ENCODE measurements at regions not wholly inside any gene's neighbourhood (a gene's known extent, or its start where the extent isn't known, plus 50 kb on each side); places are given as distances from the start of the nearest gene placed in this dataset.
"Not testable (repeated sequence)": the region's sequence is repeated elsewhere in the genome, so short reads cannot be mapped to it uniquely, and the experiment has no call there.

- no peak overlapping the region for H3K4me3 ChIP-seq
- H3K27me3 ChIP-seq (ENCODE audit: low read depth) = no peaks in the 10 kb centered on the region
- no peaks in the 10 kb centered on the region for H3K36me3 ChIP-seq (replicated peaks)
- H3K9me3 ChIP-seq = no peaks in the 10 kb centered on the region
- peaks cover 9% of the 10 kb centered on the region for H3K4me1 ChIP-seq
- in situ Hi-C loops (cut with MboI; ENCODE audit: low sequenced_read_pairs) = no loop called here
- no peak for DNase-seq (ENCODE audit: low spot score in 2 of 2)
These were observed 140.8 kb upstream of the ZNF608 start for GRCh38 chr5:124887223-124887622.

- in situ Hi-C loops (cut with MboI; ENCODE audit: low sequenced_read_pairs) = no loop called here
- Histone ChIP-seq H3K27me3 (ENCODE audit: low read depth) (no peaks in the 10 kb centered on the region), H3K4me3 (no peak overlapping the region), H3K36me3 (replicated peaks) (no peaks in the 10 kb centered on the region), H3K9me3 (no peaks in the 10 kb centered on the region), H3K4me1 (peaks cover 9% of the 10 kb centered on the region)
- peak in 1 of 2 experiments; percentile 48 for DNase-seq (ENCODE audit: low spot score in 2 of 2)
These were observed 141.6 kb upstream of the ZNF608 start for GRCh38 chr5:124888050-124888506.

- Histone ChIP-seq H3K4me1 (peaks cover 9% of the 10 kb centered on the region), H3K36me3 (replicated peaks) (no peaks in the 10 kb centered on the region), H3K4me3 (no peak overlapping the region), H3K9me3 (no peaks in the 10 kb centered on the region), H3K27me3 (ENCODE audit: low read depth) (no peaks in the 10 kb centered on the region)
- DNase-seq (ENCODE audit: low spot score in 2 of 2) = no peak
- in situ Hi-C loops (cut with MboI; ENCODE audit: low sequenced_read_pairs) = no loop called here
These were observed 142.4 kb upstream of the ZNF608 start for GRCh38 chr5:124888622-124889485.

GRCh38 chr5:124889486-124889825 lies 143.0 kb upstream of the ZNF608 start:
- Histone ChIP-seq H3K4me1 (peaks cover 9% of the 10 kb centered on the region), H3K9me3 (no peaks in the 10 kb centered on the region), H3K4me3 (no peak overlapping the region), H3K36me3 (replicated peaks) (no peaks in the 10 kb centered on the region), H3K27me3 (ENCODE audit: low read depth) (no peaks in the 10 kb centered on the region)
- DNase-seq (ENCODE audit: low spot score in 2 of 2) = no peak
- in situ Hi-C loops (cut with MboI; ENCODE audit: low sequenced_read_pairs) = no loop called here

GRCh38 chr5:124889850-124890249 lies 143.4 kb upstream of the ZNF608 start:
- no peak overlapping the region for H3K4me3 ChIP-seq
- no peaks in the 10 kb centered on the region for H3K27me3 ChIP-seq (ENCODE audit: low read depth)
- no peak for DNase-seq (ENCODE audit: low spot score in 2 of 2)
- peaks cover 9% of the 10 kb centered on the region for H3K4me1 ChIP-seq
- no peaks in the 10 kb centered on the region for H3K36me3 ChIP-seq (replicated peaks)
- in situ Hi-C loops (cut with MboI; ENCODE audit: low sequenced_read_pairs) = no loop called here
- no peaks in the 10 kb centered on the region for H3K9me3 ChIP-seq

GRCh38 chr5:124890442-124890841 lies 144.0 kb upstream of the ZNF608 start:
- peaks cover 11% of the 10 kb centered on the region for H3K4me1 ChIP-seq
- H3K27me3 ChIP-seq (ENCODE audit: low read depth); H3K9me3 ChIP-seq; DNase-seq (ENCODE audit: low spot score in 2 of 2); in situ Hi-C loops (cut with MboI; ENCODE audit: low sequenced_read_pairs); H3K36me3 ChIP-seq (replicated peaks); H3K4me3 ChIP-seq: not testable (repeated sequence)

- no peak for DNase-seq (ENCODE audit: low spot score in 2 of 2)
- Histone ChIP-seq H3K9me3 (no peaks in the 10 kb centered on the region), H3K4me1 (peaks cover 12% of the 10 kb centered on the region), H3K36me3 (replicated peaks) (no peaks in the 10 kb centered on the region), H3K4me3 (no peak overlapping the region), H3K27me3 (ENCODE audit: low read depth) (no peaks in the 10 kb centered on the region)
- in situ Hi-C loops (cut with MboI; ENCODE audit: low sequenced_read_pairs) = no loop called here
These were observed 144.7 kb upstream of the ZNF608 start for GRCh38 chr5:124891179-124891578.

- no peak overlapping the region for H3K4me3 ChIP-seq
- in situ Hi-C loops (cut with MboI; ENCODE audit: low sequenced_read_pairs) = no loop called here
- H3K4me1 ChIP-seq = peaks cover 12% of the 10 kb centered on the region
- no peak for DNase-seq (ENCODE audit: low spot score in 2 of 2)
- H3K9me3 ChIP-seq = no peaks in the 10 kb centered on the region
- H3K27me3 ChIP-seq (ENCODE audit: low read depth) = no peaks in the 10 kb centered on the region
- H3K36me3 ChIP-seq (replicated peaks) = no peaks in the 10 kb centered on the region
These were observed 145.9 kb upstream of the ZNF608 start for GRCh38 chr5:124892185-124892848.

- no peak overlapping the region for H3K4me3 ChIP-seq
- 0 out of 2 replicates have a peak, but pooled peaks cover 3% of the 10 kb centered on the region for H3K4me1 ChIP-seq
- H3K27me3 ChIP-seq (ENCODE audit: low read depth) = no peaks in the 10 kb centered on the region
- in situ Hi-C loops (cut with MboI; ENCODE audit: low sequenced_read_pairs) = no loop called here
- no peaks in the 10 kb centered on the region for H3K9me3 ChIP-seq
- DNase-seq (ENCODE audit: low spot score in 2 of 2) = no peak
- no peaks in the 10 kb centered on the region for H3K36me3 ChIP-seq (replicated peaks)
These were observed 148.1 kb upstream of the ZNF608 start for GRCh38 chr5:124894541-124894940.

GRCh38 chr5:124895236-124895635 lies 148.8 kb upstream of the ZNF608 start:
- DNase-seq (ENCODE audit: low spot score in 2 of 2) = peak; percentile 26 to 68
- in situ Hi-C loops (cut with MboI; ENCODE audit: low sequenced_read_pairs) = no loop called here
- Histone ChIP-seq H3K4me1 (0 out of 2 replicates have a peak, but pooled peaks cover 3% of the 10 kb centered on the region), H3K36me3 (replicated peaks) (no peaks in the 10 kb centered on the region), H3K4me3 (no peak overlapping the region), H3K27me3 (ENCODE audit: low read depth) (no peaks in the 10 kb centered on the region), H3K9me3 (no peaks in the 10 kb centered on the region)

GRCh38 chr5:124901081-124901480 lies 154.6 kb upstream of the ZNF608 start:
- H3K4me1 ChIP-seq = peaks cover 15% of the 10 kb centered on the region
- in situ Hi-C loops (cut with MboI; ENCODE audit: low sequenced_read_pairs) = no loop called here
- H3K27me3 ChIP-seq (ENCODE audit: low read depth) = no peaks in the 10 kb centered on the region
- no peak overlapping the region for H3K4me3 ChIP-seq
- no peaks in the 10 kb centered on the region for H3K36me3 ChIP-seq (replicated peaks)
- no peak for DNase-seq (ENCODE audit: low spot score in 2 of 2)
- no peaks in the 10 kb centered on the region for H3K9me3 ChIP-seq

- Histone ChIP-seq H3K9me3 (no peaks in the 10 kb centered on the region), H3K4me3 (no peak overlapping the region), H3K36me3 (replicated peaks) (no peaks in the 10 kb centered on the region), H3K4me1 (peaks cover 26% of the 10 kb centered on the region), H3K27me3 (ENCODE audit: low read depth) (no peaks in the 10 kb centered on the region)
- no peak for DNase-seq (ENCODE audit: low spot score in 2 of 2)
- in situ Hi-C loops (cut with MboI; ENCODE audit: low sequenced_read_pairs) = no loop called here
These were observed 155.8 kb upstream of the ZNF608 start for GRCh38 chr5:124902097-124902821.

GRCh38 chr5:124905256-124906130 lies 159.1 kb upstream of the ZNF608 start:
- H3K27me3 ChIP-seq (ENCODE audit: low read depth) = no peaks in the 10 kb centered on the region
- in situ Hi-C loops (cut with MboI; ENCODE audit: low sequenced_read_pairs) = no loop called here
- H3K4me3 ChIP-seq = no peak overlapping the region
- DNase-seq (ENCODE audit: low spot score in 2 of 2) = peak in 1 of 2 experiments; percentile 31
- no peaks in the 10 kb centered on the region for H3K36me3 ChIP-seq (replicated peaks)
- H3K9me3 ChIP-seq = no peaks in the 10 kb centered on the region
- peaks cover 26% of the 10 kb centered on the region for H3K4me1 ChIP-seq

Data from HAP-1 (cell line).